GM19240 (cell line): ENCODE measurements at regions not wholly inside any gene's neighbourhood (a gene's known extent, or its start where the extent isn't known, plus 50 kb on each side); places are given as distances from the start of the nearest gene placed in this dataset.
A peak's percentile ranks its signal among the peaks of the same experiment; 100 is the strongest.

Experiments
- DNase-seq: peaks from one replicate; pipeline ENCODE4 v3.0.0; 2011; ENCODE audit warnings: low spot score; ENCODE audit not compliant: insufficient read length

- no peak for DNase-seq
These were observed 100.8 kb upstream of the WASF3 start for GRCh38 chr13:26456650-26457049.

GRCh38 chr13:26457212-26457611 is 100.3 kb upstream of the WASF3 start:
- no peak for DNase-seq

DNA sequence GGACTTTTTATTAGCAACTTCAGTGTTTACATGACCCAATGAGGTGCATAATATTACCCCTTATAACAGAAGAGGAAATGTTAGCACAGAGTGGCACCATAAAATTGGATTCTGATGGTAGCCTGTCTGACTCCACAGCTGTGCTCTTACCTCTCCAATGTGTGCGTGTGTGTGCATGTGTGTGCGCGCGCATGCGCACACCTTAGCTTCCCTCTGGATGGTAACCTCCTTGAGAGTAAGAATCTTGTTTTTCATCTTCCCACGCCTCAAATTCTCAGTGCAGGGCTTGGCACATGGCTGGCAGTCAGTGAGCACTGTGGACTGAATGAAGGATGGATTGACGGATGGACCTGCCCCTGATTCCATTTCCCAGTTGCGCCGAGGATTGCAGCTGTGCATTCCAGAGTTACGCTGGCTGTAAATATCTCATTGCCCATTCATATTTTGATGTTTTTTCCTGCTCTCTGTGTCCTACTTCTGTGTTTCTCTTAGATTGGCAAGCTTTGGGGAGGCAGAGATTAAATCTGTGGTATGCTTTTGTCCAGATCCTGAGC is 99.2 kb upstream of the WASF3 start:
- DNase-seq = no peak

- DNase-seq = no peak
These were observed 98.0 kb upstream of the WASF3 start for GRCh38 chr13:26459276-26460131.

GRCh38 chr13:26460648-26461047 is 96.8 kb upstream of the WASF3 start:
- no peak for DNase-seq

- no peak for DNase-seq
These were observed 94.2 kb upstream of the WASF3 start for GRCh38 chr13:26463296-26463695.

GRCh38 chr13:26463848-26464247 is 93.6 kb upstream of the WASF3 start:
- no peak for DNase-seq

DNA sequence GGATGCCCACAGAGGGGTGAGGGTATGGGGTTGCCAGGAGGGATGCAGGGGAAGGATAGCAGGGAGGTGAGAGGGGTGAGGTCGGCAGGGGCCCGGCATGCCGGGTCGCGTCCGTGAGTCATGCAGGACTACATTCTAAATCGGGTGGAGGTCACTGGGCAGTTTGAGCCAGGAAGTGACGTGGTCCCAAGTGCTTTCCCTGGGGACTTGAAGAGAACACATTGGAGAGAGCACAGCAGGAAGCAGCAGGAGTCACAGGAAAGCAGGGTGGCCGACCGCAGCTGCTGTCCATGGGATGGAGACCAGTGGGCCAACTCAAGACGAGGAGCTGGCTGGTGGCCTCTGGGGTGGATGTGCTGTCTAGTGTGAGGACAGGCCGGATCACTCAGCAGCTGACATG is 92.0 kb upstream of the WASF3 start:
- no peak for DNase-seq

DNA sequence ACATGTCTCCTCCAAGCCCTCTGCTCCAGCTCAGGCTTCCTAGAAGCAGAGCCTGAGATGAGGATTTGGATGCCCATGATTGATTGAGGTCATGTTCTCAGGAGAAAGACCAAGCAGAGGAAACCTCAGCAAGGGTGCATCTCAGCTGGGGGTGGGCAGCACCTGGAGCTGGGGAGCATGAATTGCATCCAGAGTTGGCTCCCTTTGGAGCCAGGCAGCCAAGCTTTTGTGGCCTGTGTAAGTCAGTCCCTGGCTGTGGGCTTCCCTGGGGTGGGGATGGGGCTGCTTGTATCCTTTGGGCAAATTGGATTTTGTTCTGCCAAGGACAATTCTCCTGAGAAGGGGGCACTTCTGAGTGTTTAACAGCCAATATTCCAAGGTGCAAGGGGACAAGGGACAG is 91.5 kb upstream of the WASF3 start:
- DNase-seq = no peak

GRCh38 chr13:26468265-26468801 is 89.2 kb upstream of the WASF3 start:
- DNase-seq = no peak

GRCh38 chr13:26469602-26470001 is 87.9 kb upstream of the WASF3 start:
- DNase-seq = no peak

GRCh38 chr13:26471807-26472206 is 85.7 kb upstream of the WASF3 start:
- DNase-seq = no peak

DNA sequence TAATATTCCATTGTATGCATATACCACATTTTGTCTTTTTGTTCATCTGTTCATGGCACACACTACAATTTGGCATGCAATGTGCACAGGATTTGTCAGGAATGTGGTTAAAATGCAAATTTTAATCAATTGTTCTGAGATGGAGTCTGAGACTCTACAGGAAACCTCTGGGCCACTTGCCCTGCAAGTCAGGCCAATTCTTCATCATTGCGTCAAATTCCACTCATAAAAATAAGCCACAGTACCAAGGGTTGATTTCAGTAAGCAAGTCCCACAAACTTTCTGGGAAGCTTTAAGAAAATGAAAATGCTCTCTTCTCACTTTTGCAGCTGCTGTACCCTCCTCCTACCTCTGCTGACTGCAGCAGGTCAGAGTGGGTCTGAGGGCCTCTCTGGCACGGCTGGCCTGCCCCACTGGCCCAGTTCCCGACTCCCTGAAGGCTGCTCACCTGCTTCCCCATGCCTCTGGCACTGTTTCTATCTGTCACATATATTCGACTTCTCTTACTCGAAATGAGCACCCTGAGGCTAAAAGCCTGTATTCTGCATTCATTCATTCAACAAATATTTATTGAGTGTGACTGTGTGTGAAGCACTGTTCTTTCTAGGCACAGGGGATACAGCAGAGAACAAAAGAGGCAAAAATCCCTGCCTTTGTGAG is 83.8 kb upstream of the WASF3 start:
- DNase-seq = no peak

- no peak for DNase-seq
These were observed 83.2 kb upstream of the WASF3 start for GRCh38 chr13:26474286-26474685.

DNA sequence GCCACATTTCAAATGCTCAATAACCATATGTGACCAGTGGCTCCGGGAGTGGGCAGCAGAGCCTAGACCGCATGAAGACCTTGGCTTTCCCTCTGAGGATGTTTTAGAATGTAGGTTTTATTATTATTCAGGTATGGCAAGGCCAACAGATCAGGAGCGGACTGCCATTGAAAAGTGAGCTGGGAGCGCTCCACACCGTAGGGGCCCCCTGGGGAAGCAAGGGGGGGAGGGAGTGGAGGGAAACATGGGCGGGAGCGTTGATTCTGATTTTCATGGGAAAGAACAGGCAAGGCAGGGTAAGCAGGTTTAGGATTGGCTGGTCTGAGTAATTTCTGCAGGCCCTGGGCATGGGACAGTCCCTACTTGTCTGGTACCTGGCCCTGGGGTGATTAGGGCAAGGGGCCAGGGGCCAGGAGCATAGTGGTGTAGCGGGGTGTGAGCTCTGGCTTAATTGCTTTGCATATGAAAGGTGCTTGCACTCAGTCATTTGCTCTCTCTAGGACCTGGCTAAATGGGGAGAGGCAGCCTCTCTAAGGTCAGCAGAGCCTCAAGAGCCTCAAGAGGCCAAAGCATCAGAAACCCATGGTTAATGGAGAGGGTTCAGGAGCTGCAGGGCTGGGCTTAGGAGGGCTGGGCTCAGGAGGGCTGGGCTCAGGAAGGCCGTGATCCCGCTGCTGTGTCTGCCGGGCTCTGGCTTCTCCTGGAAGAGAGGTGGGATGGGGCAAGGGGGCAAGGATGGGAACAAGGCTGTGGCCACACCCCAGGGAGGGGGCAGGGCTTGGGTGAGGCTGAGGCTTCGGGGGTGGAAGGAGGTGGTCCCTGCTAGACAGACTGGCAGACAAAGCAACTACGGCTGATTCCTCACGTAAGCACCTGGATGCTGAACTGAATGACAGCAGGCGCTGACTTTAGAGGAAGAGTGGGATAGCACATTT is 82.0 kb upstream of the WASF3 start:
- no peak for DNase-seq

DNA sequence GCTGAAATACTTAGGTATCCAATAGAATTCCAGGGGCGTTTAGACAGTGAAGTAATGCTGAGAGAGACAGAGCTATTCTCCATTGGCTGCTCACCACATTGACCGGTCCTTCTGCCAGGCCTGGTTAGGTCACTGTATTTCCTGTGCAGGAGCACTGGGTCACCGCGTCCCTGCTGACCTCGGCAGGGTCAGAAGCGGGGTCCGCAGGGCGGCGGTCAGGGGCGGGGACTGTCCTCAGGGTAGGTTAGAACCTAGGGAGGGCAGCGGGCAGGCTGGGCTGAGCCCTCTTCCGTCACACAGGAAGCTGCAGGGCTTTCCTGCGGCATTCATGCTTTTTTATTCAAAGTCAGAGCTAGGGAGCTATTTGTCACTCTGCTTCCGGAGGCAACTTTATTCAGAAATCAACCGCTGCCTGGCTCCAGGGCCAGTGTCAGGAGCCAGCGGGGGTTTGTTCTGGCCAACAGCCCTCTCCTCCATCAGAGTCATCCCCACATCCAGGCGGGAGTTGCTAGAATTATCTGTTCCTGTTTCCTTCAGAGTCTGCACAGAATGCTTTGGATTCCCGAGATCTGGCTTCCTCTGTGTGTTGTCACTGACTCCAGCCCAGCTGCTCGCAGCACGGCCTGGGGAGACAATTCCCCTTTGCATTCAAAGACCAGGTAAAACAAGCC is 81.2 kb upstream of the WASF3 start:
- DNase-seq = no peak

GRCh38 chr13:26476782-26477142 is 80.7 kb upstream of the WASF3 start:
- DNase-seq = no peak

GRCh38 chr13:26477681-26478080 is 79.8 kb upstream of the WASF3 start:
- DNase-seq = no peak

GRCh38 chr13:26480246-26480855 is 77.1 kb upstream of the WASF3 start:
- no peak for DNase-seq

DNA sequence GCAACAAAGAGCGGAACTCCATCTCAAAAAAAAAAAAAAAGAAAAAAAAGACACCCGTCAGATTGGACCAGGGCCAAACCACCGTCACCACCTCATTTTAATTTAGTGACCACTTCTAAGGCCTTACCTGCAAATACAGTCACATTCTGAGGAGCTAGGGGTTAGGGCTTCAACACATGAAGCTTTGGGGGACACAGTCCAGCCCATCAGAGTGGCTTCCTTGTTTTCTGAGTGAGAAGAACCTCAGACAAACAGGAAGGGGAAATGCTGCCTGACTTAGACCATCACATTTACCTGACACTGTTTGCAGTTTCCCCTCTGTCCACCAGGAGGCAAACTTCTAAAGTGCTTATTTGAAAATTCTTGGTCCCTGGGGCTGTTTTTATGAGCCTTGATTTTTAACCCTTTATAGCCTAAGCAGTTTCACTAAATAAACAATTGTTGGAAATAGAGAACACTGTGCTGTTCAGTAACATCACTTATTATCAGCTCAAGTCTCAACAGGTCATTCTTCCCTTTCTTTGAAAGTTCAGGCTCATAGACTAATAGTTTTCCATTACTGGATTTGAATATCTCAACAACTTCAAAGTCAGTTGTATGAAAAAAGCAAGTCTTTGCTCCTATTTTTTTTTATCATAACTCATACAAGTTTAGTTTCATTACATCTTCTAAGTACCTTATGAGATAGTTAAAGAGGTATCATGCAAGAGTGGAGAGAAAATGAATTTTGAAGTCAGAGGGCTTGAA is 74.9 kb upstream of the WASF3 start:
- peak; percentile 69 for DNase-seq
